GM23338 (cell line): ENCODE measurements at regions not wholly inside any gene's neighbourhood (a gene's known extent, or its start where the extent isn't known, plus 50 kb on each side); places are given as distances from the start of the nearest gene placed in this dataset.

Experiments used
- ATAC-seq: fragments of 200-7000 bp; cut with Tn5 transposase; 3 replicates; pipeline ENCODE4 v1.9.1; 2020
- DNase-seq: peaks from one replicate; pipeline ENCODE4 v3.0.0-alpha.2; 2015; ENCODE audit warnings: low spot score
- H2AFZ ChIP-seq: fragments of 200-600 bp; sonication (generic); 2 replicates; pipeline ENCODE4 v1.8.0; 2016; ENCODE audit warnings: antibody characterized with exemption, mild to moderate bottlenecking, moderate library complexity
- H3F3A ChIP-seq: fragments of 200-600 bp; sonication (generic); replicated peaks from 2 replicates; pipeline ENCODE4 v1.8.0; 2017; ENCODE audit warnings: antibody characterized with exemption, mixed run types, low read depth
- H3K27ac ChIP-seq: fragments of 200-600 bp; sonication (generic); 2 replicates; pipeline ENCODE4 v1.6.1; 2016; ENCODE audit warnings: low read depth
- H3K27me3 ChIP-seq: fragments of 200-600 bp; sonication (generic); 2 replicates; pipeline ENCODE4 v1.8.0; 2016; ENCODE audit warnings: mild to moderate bottlenecking, mixed run types, moderate library complexity; ENCODE audit not compliant: insufficient read depth
- H3K36me3 ChIP-seq: fragments of 200-600 bp; sonication (generic); 2 replicates; pipeline ENCODE4 v1.8.0; 2016; ENCODE audit warnings: mild to moderate bottlenecking; ENCODE audit not compliant: insufficient read depth
- H3K4me1 ChIP-seq: fragments of 200-600 bp; sonication (generic); 2 replicates; pipeline ENCODE4 v1.8.0; 2016; ENCODE audit warnings: mild to moderate bottlenecking, moderate library complexity; ENCODE audit not compliant: insufficient read depth
- H3K4me2 ChIP-seq: fragments of 200-600 bp; sonication (generic); 2 replicates; pipeline ENCODE4 v1.7.1; 2017; ENCODE audit warnings: mixed run types
- H3K4me3 ChIP-seq: fragments of 200-600 bp; sonication (generic); 2 replicates; pipeline ENCODE4 v1.6.1; 2016; ENCODE audit warnings: mixed run types
- H3K79me2 ChIP-seq: fragments of 200-600 bp; sonication (generic); replicated peaks from 2 replicates; pipeline ENCODE4 v1.8.0; 2017; ENCODE audit warnings: mild to moderate bottlenecking; ENCODE audit not compliant: insufficient read depth
- H3K9me2 ChIP-seq: fragments of 200-600 bp; sonication (generic); 2 replicates; pipeline ENCODE4 v1.8.0; 2017; ENCODE audit not compliant: insufficient read depth
- H4K20me1 ChIP-seq: fragments of 200-600 bp; sonication (generic); replicated peaks from 2 replicates; pipeline ENCODE4 v1.8.0; 2017; ENCODE audit warnings: mild to moderate bottlenecking; ENCODE audit not compliant: insufficient read depth
- H3K27ac Mint-ChIP-seq: 2 replicates; pipeline ENCODE4 v1.8.0; 2020; ENCODE audit warnings: inconsistent platforms, mild to moderate bottlenecking, moderate library complexity, mixed read lengths
- H3K27me3 Mint-ChIP-seq: 3 replicates; pipeline ENCODE4 v1.8.0; 2022; ENCODE audit warnings: low read depth, mild to moderate bottlenecking, moderate library complexity, mixed read lengths, inconsistent platforms; ENCODE audit not compliant: insufficient read depth, poor library complexity
- H3K36me3 Mint-ChIP-seq: 3 replicates; pipeline ENCODE4 v1.8.0; 2021; ENCODE audit warnings: low read depth, mild to moderate bottlenecking, inconsistent platforms, moderate library complexity, mixed read lengths
- H3K4me1 Mint-ChIP-seq: 3 replicates; pipeline ENCODE4 v1.8.0; 2020; ENCODE audit warnings: mild to moderate bottlenecking, inconsistent platforms, mixed read lengths
- H3K4me3 Mint-ChIP-seq: 3 replicates; pipeline ENCODE4 v1.8.0; 2021; ENCODE audit warnings: moderate library complexity, mild to moderate bottlenecking, inconsistent platforms, mixed read lengths
- H3K9me3 Mint-ChIP-seq: 3 replicates; pipeline ENCODE4 v1.8.0; 2020; ENCODE audit warnings: moderate library complexity, mild to moderate bottlenecking, inconsistent platforms, mixed read lengths
- CREB1 ChIP-seq: fragments of 250-450 bp; sonication (Bioruptor Pico); IDR thresholded peaks from 2 replicates; pipeline ENCODE4 v1.5.0; 2020; ENCODE audit warnings: low read depth, mild to moderate bottlenecking, moderate library complexity
- EZH2phosphoT487 ChIP-seq: fragments of 200-600 bp; sonication (generic); IDR thresholded peaks from one replicate; pipeline ENCODE4 v1.8.1; 2018; ENCODE audit warnings: antibody characterized with exemption; ENCODE audit not compliant: unreplicated experiment
- NANOG ChIP-seq: IDR thresholded peaks from 2 replicates; pipeline ENCODE4 v1.6.1; 2016; ENCODE audit warnings: antibody characterized with exemption, borderline replicate concordance
- POLR2AphosphoS5 ChIP-seq: IDR thresholded peaks from 2 replicates; pipeline ENCODE4 v1.6.1; 2016; ENCODE audit warnings: antibody characterized with exemption, low read depth
- ZNF114 ChIP-seq: fragments of 250-450 bp; sonication (Bioruptor Pico); IDR thresholded peaks from 2 replicates; pipeline ENCODE4 v1.5.0; 2020; ENCODE audit warnings: mild to moderate bottlenecking, moderate library complexity
- TF ChIP-seq, protein P1 (sequence below): IDR thresholded peaks from one replicate; pipeline ENCODE4 v1.6.1; 2018; ENCODE audit warnings: antibody characterized with exemption; ENCODE audit not compliant: unreplicated experiment
- TF ChIP-seq, protein P2 (sequence below): IDR thresholded peaks from 2 replicates; pipeline ENCODE4 v1.6.1; 2016; ENCODE audit warnings: antibody characterized with exemption
- TF ChIP-seq, protein P3 (sequence below), 2 experiments: fragments of 200-600 bp in 1 of 2; sonication (generic) in 1 of 2; conservative IDR thresholded peaks; 2 replicates each; pipeline versions ENCODE4 v1.5.1 to v1.6.1; 2016 to 2017; ENCODE audit warnings: antibody characterized with exemption in 2 of 2, low read depth in 2 of 2, mild to moderate bottlenecking in 2 of 2, moderate library complexity in 1 of 2
- TF ChIP-seq, protein P4 (sequence below): fragments of 250-450 bp; sonication (Bioruptor Pico); IDR thresholded peaks from 2 replicates; pipeline ENCODE4 v1.5.0; 2020; ENCODE audit warnings: mild to moderate bottlenecking, moderate library complexity

DNA sequence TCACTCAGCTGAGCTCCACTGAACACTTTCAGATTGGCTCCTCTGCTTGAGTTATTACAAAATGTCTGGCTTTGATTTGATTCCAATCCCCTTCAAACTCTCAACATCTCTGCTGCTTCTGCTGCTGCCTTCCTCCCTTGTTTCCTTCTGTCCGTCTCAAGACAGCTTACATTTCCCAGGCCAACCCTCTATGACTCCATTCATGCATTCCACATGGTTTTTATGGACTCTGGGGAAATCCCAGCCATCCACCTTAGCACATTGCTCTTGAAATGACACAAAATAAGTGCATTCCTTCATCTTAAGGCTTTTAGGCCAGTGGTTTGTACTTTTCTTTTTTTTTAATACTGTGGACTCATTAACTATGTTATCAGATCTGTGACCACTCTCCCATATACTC, 68.5 kb upstream of the TMEM164 start (continued):
- TF ChIP-seq, protein P1, sequence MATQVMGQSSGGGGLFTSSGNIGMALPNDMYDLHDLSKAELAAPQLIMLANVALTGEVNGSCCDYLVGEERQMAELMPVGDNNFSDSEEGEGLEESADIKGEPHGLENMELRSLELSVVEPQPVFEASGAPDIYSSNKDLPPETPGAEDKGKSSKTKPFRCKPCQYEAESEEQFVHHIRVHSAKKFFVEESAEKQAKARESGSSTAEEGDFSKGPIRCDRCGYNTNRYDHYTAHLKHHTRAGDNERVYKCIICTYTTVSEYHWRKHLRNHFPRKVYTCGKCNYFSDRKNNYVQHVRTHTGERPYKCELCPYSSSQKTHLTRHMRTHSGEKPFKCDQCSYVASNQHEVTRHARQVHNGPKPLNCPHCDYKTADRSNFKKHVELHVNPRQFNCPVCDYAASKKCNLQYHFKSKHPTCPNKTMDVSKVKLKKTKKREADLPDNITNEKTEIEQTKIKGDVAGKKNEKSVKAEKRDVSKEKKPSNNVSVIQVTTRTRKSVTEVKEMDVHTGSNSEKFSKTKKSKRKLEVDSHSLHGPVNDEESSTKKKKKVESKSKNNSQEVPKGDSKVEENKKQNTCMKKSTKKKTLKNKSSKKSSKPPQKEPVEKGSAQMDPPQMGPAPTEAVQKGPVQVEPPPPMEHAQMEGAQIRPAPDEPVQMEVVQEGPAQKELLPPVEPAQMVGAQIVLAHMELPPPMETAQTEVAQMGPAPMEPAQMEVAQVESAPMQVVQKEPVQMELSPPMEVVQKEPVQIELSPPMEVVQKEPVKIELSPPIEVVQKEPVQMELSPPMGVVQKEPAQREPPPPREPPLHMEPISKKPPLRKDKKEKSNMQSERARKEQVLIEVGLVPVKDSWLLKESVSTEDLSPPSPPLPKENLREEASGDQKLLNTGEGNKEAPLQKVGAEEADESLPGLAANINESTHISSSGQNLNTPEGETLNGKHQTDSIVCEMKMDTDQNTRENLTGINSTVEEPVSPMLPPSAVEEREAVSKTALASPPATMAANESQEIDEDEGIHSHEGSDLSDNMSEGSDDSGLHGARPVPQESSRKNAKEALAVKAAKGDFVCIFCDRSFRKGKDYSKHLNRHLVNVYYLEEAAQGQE = no peak
- TF ChIP-seq EZH2phosphoT487 (no peak), CREB1 (CRISPR knock-in tag) (no peak)

DNA sequence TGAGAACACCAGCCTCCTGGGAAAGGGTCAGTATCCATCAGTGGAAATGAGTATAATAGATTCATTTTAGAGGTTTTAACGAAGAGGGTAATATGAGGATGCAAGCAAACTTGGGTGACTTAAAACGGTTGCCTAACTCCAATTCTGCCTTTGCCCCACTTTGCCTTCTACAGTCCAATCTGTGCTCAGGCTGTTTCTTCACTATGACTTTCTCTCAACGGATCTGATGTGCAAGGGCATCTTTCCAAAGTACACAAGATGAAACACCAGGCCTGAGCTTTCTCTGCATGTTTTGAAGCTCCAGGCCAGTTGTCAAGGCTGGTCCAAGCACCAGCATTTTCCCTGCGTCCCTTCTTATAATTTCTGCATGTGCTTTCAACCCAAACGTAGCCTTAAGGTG, 68.0 kb upstream of the TMEM164 start:
- H3K4me2 ChIP-seq = no peak overlapping the region
- no peaks in the 10 kb centered on the region for H3K79me2 ChIP-seq
- H3K9me2 ChIP-seq = no peaks in the 10 kb centered on the region
- H2AFZ ChIP-seq = no peak overlapping the region
- H3K4me1 ChIP-seq = no peaks in the 10 kb centered on the region
- H3K27ac Mint-ChIP-seq = no peak overlapping the region
- H3K4me3 Mint-ChIP-seq = no peak overlapping the region
- DNase-seq (no peak), ATAC-seq (no peak)
- H3K36me3 ChIP-seq = no peaks in the 10 kb centered on the region
- H3K27me3 ChIP-seq = no peaks in the 10 kb centered on the region
- H3K9me3 Mint-ChIP-seq = no peaks in the 10 kb centered on the region
- H3F3A ChIP-seq = no peaks in the 10 kb centered on the region
- no peaks in the 10 kb centered on the region for H4K20me1 ChIP-seq
- H3K4me3 ChIP-seq = no peak overlapping the region
- no peaks in the 10 kb centered on the region for H3K4me1 Mint-ChIP-seq
- H3K27ac ChIP-seq = no peak overlapping the region
- peaks cover 2% of the 10 kb centered on the region for H3K27me3 Mint-ChIP-seq
- H3K36me3 Mint-ChIP-seq = no peaks in the 10 kb centered on the region
- no peak for TF ChIP-seq POLR2AphosphoS5
- TF ChIP-seq, protein P2, sequence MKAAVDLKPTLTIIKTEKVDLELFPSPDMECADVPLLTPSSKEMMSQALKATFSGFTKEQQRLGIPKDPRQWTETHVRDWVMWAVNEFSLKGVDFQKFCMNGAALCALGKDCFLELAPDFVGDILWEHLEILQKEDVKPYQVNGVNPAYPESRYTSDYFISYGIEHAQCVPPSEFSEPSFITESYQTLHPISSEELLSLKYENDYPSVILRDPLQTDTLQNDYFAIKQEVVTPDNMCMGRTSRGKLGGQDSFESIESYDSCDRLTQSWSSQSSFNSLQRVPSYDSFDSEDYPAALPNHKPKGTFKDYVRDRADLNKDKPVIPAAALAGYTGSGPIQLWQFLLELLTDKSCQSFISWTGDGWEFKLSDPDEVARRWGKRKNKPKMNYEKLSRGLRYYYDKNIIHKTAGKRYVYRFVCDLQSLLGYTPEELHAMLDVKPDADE = no peak
- TF ChIP-seq, protein P1 = no peak
- TF ChIP-seq, protein P3, sequence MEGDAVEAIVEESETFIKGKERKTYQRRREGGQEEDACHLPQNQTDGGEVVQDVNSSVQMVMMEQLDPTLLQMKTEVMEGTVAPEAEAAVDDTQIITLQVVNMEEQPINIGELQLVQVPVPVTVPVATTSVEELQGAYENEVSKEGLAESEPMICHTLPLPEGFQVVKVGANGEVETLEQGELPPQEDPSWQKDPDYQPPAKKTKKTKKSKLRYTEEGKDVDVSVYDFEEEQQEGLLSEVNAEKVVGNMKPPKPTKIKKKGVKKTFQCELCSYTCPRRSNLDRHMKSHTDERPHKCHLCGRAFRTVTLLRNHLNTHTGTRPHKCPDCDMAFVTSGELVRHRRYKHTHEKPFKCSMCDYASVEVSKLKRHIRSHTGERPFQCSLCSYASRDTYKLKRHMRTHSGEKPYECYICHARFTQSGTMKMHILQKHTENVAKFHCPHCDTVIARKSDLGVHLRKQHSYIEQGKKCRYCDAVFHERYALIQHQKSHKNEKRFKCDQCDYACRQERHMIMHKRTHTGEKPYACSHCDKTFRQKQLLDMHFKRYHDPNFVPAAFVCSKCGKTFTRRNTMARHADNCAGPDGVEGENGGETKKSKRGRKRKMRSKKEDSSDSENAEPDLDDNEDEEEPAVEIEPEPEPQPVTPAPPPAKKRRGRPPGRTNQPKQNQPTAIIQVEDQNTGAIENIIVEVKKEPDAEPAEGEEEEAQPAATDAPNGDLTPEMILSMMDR (conservative IDR thresholded peaks at IDR 0.05; ENCODE audit: low read depth in 2 of 2) = no peak
- TF ChIP-seq, protein P4, sequence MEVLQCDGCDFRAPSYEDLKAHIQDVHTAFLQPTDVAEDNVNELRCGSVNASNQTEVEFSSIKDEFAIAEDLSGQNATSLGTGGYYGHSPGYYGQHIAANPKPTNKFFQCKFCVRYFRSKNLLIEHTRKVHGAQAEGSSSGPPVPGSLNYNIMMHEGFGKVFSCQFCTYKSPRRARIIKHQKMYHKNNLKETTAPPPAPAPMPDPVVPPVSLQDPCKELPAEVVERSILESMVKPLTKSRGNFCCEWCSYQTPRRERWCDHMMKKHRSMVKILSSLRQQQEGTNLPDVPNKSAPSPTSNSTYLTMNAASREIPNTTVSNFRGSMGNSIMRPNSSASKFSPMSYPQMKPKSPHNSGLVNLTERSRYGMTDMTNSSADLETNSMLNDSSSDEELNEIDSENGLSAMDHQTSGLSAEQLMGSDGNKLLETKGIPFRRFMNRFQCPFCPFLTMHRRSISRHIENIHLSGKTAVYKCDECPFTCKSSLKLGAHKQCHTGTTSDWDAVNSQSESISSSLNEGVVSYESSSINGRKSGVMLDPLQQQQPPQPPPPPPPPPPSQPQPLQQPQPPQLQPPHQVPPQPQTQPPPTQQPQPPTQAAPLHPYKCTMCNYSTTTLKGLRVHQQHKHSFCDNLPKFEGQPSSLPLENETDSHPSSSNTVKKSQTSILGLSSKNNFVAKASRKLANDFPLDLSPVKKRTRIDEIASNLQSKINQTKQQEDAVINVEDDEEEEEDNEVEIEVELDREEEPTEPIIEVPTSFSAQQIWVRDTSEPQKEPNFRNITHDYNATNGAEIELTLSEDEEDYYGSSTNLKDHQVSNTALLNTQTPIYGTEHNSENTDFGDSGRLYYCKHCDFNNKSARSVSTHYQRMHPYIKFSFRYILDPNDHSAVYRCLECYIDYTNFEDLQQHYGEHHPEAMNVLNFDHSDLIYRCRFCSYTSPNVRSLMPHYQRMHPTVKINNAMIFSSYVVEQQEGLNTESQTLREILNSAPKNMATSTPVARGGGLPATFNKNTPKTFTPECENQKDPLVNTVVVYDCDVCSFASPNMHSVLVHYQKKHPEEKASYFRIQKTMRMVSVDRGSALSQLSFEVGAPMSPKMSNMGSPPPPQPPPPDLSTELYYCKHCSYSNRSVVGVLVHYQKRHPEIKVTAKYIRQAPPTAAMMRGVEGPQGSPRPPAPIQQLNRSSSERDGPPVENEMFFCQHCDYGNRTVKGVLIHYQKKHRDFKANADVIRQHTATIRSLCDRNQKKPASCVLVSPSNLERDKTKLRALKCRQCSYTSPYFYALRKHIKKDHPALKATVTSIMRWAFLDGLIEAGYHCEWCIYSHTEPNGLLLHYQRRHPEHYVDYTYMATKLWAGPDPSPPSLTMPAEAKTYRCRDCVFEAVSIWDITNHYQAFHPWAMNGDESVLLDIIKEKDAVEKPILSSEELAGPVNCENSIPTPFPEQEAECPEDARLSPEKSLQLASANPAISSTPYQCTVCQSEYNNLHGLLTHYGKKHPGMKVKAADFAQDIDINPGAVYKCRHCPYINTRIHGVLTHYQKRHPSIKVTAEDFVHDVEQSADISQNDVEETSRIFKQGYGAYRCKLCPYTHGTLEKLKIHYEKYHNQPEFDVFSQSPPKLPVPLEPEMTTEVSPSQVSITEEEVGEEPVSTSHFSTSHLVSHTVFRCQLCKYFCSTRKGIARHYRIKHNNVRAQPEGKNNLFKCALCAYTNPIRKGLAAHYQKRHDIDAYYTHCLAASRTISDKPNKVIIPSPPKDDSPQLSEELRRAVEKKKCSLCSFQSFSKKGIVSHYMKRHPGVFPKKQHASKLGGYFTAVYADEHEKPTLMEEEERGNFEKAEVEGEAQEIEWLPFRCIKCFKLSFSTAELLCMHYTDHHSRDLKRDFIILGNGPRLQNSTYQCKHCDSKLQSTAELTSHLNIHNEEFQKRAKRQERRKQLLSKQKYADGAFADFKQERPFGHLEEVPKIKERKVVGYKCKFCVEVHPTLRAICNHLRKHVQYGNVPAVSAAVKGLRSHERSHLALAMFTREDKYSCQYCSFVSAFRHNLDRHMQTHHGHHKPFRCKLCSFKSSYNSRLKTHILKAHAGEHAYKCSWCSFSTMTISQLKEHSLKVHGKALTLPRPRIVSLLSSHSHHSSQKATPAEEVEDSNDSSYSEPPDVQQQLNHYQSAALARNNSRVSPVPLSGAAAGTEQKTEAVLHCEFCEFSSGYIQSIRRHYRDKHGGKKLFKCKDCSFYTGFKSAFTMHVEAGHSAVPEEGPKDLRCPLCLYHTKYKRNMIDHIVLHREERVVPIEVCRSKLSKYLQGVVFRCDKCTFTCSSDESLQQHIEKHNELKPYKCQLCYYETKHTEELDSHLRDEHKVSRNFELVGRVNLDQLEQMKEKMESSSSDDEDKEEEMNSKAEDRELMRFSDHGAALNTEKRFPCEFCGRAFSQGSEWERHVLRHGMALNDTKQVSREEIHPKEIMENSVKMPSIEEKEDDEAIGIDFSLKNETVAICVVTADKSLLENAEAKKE = no peak
- TF ChIP-seq EZH2phosphoT487 = no peak
- TF ChIP-seq NANOG = no peak
- TF ChIP-seq ZNF114 = no peak
- TF ChIP-seq CREB1 (CRISPR knock-in tag) = no peak
